Activated T-helper 2 cell treated with anti-CD3 and anti-CD28 coated beads, Interferon-gamma antibody, Interleukin-2, Interleukin-4, amounts not matched to agents 10 μg/mL and 5 μg/mL and 100 μg/mL, durations not matched to agents 14 hours and 24 hours and 36 hours (primary cell): ENCODE measurements at regions not wholly inside any gene's neighbourhood (a gene's known extent, or its start where the extent isn't known, plus 50 kb on each side); places are given as distances from the start of the nearest gene placed in this dataset.

ENCODE experiments used
- DNase-seq: peaks from one replicate; pipeline ENCODE4 v3.0.0; 2021; ENCODE audit warnings: low spot score
- H3K27ac Mint-ChIP-seq: one replicate; pipeline ENCODE4 v1.8.0; 2021; ENCODE audit warnings: mixed read lengths
- H3K27me3 Mint-ChIP-seq: one replicate; pipeline ENCODE4 v1.8.0; 2021; ENCODE audit warnings: low read depth, mixed read lengths
- H3K36me3 Mint-ChIP-seq: one replicate; pipeline ENCODE4 v1.8.0; 2021; ENCODE audit warnings: low read depth, mixed read lengths
- H3K4me1 Mint-ChIP-seq: one replicate; pipeline ENCODE4 v1.8.0; 2021; ENCODE audit warnings: low read depth, mixed read lengths
- H3K4me3 Mint-ChIP-seq: one replicate; pipeline ENCODE4 v1.8.0; 2021; ENCODE audit warnings: low read depth, mild to moderate bottlenecking, moderate library complexity, mixed read lengths
- H3K9me3 Mint-ChIP-seq: one replicate; pipeline ENCODE4 v1.8.0; 2021; ENCODE audit warnings: mixed read lengths
- intact Hi-C: fragments of 100-400 bp; cut with micrococcal nuclease; formaldehyde crosslinking; loops from one replicate; pipeline ENCODE4 v1.15.1; 2023

DNA sequence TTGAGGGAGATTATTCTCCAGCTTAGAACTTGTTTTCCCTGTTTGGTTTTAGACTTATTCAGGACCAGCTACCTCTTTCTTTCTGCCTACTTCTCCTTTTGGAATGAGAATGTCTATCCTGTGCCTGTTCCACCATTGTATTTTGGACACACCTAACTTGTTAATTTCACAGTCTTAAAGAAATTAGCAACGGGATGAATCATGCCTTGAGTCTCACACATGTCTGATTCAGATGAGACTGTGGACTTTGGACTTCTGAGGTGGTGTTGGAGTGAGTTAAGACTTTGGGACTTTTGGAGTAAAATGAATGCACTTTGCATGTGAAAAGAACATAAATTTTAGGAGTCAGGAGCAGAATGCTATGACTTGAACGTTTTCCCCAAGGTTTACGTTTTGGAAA is 581.4 kb downstream of the CDH11 start:
- no peak for DNase-seq
- Mint-ChIP-seq H3K4me1 (no peaks in the 10 kb centered on the region), H3K27ac (no peak overlapping the region), H3K27me3 (no peaks in the 10 kb centered on the region), H3K9me3 (peaks cover 38% of the 10 kb centered on the region), H3K36me3 (no peaks in the 10 kb centered on the region), H3K4me3 (no peak overlapping the region)
- intact Hi-C loops, result no loop called here

DNA sequence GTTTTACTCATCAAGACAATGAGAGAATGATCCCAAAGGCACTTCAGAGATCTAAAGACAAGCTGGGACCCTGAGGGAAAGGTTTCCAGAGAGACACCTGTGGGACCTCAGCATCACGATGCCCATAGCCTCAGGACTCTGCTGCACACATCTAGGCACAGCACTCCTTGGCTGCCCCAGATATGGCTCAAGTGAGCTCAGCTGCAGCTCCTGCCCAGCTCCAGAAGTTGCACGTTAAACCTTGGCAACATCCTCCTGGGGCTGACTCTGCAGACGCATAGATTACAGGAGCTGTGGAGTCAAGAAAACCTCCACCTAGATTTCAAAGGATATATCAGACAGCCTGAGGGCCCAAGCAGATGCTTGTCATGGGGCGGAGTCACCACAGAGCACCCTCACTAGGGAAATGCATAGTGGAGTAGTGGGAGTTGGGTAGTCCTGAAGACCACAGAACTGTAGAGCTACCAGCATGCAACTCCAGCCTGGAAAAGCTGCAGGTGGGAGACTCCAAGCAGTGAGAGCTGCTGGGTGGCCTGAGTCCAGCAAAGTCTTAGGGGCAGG is 582.0 kb downstream of the CDH11 start:
- Mint-ChIP-seq H3K4me3 (no peak overlapping the region), H3K9me3 (peaks cover 39% of the 10 kb centered on the region)
- intact Hi-C loops, result no loop called here

DNA sequence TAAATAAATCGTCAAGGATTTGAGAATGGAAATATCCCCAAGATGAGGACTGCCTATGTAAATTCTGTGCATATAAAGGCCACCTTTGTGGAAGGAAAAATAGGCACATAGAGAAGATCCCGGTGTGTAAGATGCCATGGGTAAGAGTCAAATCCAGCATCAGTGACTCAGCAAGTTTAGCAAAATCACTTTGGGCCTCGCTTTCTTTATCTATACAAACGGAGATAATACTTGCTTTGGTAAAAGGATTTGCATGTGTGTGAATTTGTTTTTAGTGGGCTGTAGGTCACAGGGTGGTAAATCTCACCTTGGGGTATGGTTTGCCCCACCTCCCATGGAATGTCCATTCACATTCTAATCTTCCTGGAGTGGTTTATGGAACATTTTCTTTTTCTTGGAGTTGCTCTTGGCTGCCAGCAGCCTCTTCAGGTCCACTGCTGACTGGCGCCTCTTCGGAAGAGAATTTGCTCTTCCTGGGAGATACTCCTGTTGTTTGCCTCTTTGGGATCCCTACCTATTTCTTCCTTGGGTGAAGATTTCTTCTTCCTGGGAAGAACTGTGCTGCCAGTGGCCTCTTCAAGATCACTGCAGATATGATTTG is 587.6 kb downstream of the CDH11 start:
- H3K9me3 Mint-ChIP-seq, result peaks cover 60% of the 10 kb centered on the region
- no peaks in the 10 kb centered on the region for H3K36me3 Mint-ChIP-seq
- no peak for DNase-seq
- H3K4me3 Mint-ChIP-seq, result no peak overlapping the region
- H3K27ac Mint-ChIP-seq, result no peak overlapping the region
- no peaks in the 10 kb centered on the region for H3K27me3 Mint-ChIP-seq
- no peaks in the 10 kb centered on the region for H3K4me1 Mint-ChIP-seq
- intact Hi-C loops, result no loop called here

More for the DNA sequence above, 582.0 kb downstream of the CDH11 start:
- Mint-ChIP-seq H3K27ac (no peak overlapping the region), H3K27me3 (no peaks in the 10 kb centered on the region), H3K4me1 (no peaks in the 10 kb centered on the region), H3K36me3 (no peaks in the 10 kb centered on the region)
- DNase-seq, result no peak

DNA sequence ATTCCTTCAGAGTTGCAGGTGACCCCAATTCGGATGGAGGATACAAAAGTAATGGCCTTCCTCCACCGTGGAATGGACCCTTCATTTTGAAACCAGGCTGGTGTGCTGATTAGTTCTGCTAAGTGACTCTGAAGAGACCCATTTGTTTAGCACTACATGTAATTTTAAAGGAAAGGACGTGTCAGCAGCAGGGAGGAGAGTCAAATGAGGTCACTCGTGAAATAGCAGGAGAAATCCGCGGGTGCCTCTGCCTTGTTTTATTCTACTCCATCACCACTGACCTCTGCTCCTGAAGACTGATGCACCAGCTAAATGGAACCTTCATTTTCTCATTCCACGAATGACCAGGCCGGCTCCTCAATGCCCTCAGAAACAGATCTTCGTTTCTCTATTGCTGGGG is 589.2 kb downstream of the CDH11 start:
- Mint-ChIP-seq H3K27me3 (no peaks in the 10 kb centered on the region), H3K4me1 (no peaks in the 10 kb centered on the region), H3K4me3 (no peak overlapping the region), H3K9me3 (peaks cover 58% of the 10 kb centered on the region), H3K27ac (no peak overlapping the region), H3K36me3 (no peaks in the 10 kb centered on the region)
- intact Hi-C loops, result no loop called here
- no peak for DNase-seq

DNA sequence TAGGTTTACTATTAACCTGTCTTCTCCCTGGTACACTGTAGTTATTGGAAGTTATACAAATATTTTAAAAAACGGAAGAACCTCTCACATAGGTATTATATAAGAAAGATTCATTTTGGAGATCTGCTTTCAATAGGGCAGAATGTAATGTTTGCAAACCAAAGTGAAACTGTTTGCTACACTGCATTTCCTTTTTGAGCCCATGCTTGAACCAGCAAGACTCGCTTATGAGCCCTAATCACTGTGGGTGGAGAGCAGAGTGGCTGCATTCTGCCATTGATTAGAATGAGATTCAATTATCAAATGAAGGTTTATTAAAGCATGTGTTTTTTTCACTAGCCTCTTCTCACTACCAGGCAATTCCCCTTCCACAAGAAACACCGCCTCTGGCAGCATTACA is 589.7 kb downstream of the CDH11 start:
- no peak for DNase-seq
- H3K27me3 Mint-ChIP-seq, result no peaks in the 10 kb centered on the region
- intact Hi-C loops, result no loop called here
- peaks cover 59% of the 10 kb centered on the region for H3K9me3 Mint-ChIP-seq
- H3K27ac Mint-ChIP-seq, result no peak overlapping the region
- no peaks in the 10 kb centered on the region for H3K36me3 Mint-ChIP-seq
- no peaks in the 10 kb centered on the region for H3K4me1 Mint-ChIP-seq
- H3K4me3 Mint-ChIP-seq, result no peak overlapping the region

DNA sequence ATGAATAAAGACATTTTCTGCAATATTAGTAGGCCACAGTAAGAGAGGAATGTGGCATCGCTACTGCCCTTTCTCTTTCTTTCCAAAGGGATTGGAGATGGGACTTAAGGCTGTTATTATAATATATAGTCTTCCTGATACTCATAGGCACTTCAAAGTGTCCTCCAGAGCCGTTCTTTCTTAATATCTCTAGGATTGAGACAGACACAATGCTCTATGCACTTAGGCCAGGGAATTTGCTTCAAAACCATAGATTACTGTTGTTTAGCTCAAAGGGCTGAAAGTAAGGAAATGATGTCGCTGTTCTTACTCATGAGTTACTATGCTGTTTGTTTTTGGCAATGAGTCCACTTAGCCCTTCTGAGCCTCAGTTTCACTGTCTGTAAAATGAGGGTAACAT is 590.5 kb downstream of the CDH11 start:
- Mint-ChIP-seq H3K27me3 (no peaks in the 10 kb centered on the region), H3K4me3 (no peak overlapping the region), H3K27ac (no peak overlapping the region), H3K9me3 (peaks cover 57% of the 10 kb centered on the region), H3K36me3 (no peaks in the 10 kb centered on the region), H3K4me1 (no peaks in the 10 kb centered on the region)
- DNase-seq, result no peak
- intact Hi-C loops, result no loop called here

DNA sequence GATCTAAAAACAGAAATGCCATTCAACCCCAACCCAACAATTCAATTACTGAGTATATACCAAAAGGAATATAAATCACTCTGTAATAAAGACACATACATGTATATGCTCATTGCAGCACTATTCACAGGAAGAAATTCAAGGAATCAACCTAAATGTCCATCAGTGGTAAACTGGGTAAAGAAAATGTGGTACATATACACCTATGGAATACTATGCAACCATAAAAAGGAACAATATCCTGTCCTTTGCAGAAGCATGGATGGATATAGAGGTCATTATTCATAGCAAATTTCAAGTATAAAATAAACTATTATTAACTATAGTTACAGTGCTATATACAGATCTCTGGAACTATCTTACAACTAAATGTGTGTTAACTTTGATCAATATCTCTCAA is 599.3 kb downstream of the CDH11 start:
- no peaks in the 10 kb centered on the region for H3K4me1 Mint-ChIP-seq
- no peaks in the 10 kb centered on the region for H3K36me3 Mint-ChIP-seq
- no peak for DNase-seq
- intact Hi-C loops, result no loop called here
- peaks cover 23% of the 10 kb centered on the region for H3K9me3 Mint-ChIP-seq
- H3K27me3 Mint-ChIP-seq, result no peaks in the 10 kb centered on the region
- H3K4me3 Mint-ChIP-seq, result no peak overlapping the region
- no peak overlapping the region for H3K27ac Mint-ChIP-seq

DNA sequence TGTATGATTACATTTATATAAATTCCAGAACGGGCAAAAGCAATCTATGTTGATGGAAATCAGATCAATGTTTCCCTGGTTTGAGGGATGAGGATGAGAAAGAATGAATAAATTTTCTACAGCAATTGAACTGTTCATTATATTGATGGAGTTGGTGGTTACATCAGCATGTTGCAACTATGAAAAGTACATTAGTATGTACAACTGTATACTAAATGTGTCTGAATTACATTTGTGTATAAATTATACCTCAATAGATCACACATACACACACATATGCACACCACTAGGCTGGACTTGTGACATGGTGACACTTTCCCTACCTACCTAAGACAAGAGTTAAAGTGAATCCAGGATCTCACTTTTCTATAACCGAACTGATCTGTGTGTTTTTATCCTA is 608.0 kb downstream of the CDH11 start:
- no peaks in the 10 kb centered on the region for H3K27me3 Mint-ChIP-seq
- H3K4me3 Mint-ChIP-seq, result no peak overlapping the region
- peaks cover 19% of the 10 kb centered on the region for H3K9me3 Mint-ChIP-seq
- H3K27ac Mint-ChIP-seq, result no peak overlapping the region
- no peaks in the 10 kb centered on the region for H3K4me1 Mint-ChIP-seq
- H3K36me3 Mint-ChIP-seq, result no peaks in the 10 kb centered on the region
- intact Hi-C loops, result no loop called here
- DNase-seq, result no peak

DNA sequence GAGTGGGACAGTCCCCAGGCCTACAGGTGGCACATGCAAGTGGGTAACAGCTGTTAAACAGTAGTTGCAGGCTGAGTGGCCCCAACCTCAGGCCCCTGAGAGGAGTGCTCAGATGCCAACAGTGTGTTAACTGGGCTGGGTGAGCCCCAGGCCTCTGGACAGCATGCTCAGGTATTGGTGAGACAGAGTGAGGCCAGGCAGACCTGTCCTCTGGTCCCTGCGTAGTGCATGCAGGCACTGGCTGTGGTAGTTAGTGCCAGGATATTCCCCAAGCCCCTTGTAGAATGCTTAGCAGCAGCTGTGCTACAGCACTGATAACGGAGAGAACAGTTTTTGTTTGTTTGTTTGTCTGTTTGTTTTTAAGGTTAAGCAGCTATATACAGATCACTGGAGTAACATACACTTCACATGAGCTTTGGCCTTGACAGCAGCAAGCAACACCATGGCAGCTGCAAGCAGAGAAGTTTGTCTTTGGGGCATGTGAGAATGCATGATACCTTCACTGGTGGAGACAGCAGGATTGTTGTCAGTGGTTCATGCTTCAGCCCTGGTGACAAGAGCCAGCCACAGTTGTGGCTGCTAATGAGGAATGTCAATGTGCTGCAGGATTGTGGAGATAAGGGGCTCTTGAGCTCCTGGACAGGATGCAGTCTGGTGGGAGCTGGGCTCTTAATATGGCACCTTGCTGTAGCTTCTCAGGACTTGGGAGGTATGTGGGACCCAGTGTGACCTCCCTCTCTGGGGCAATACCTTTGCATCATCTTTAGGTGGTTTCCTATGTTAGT is 614.4 kb downstream of the CDH11 start:
- Mint-ChIP-seq H3K4me1 (no peaks in the 10 kb centered on the region), H3K27ac (no peak overlapping the region), H3K9me3 (peaks cover 34% of the 10 kb centered on the region), H3K36me3 (no peaks in the 10 kb centered on the region), H3K4me3 (no peak overlapping the region), H3K27me3 (no peaks in the 10 kb centered on the region)
- intact Hi-C loops, result no loop called here
- no peak for DNase-seq

DNA sequence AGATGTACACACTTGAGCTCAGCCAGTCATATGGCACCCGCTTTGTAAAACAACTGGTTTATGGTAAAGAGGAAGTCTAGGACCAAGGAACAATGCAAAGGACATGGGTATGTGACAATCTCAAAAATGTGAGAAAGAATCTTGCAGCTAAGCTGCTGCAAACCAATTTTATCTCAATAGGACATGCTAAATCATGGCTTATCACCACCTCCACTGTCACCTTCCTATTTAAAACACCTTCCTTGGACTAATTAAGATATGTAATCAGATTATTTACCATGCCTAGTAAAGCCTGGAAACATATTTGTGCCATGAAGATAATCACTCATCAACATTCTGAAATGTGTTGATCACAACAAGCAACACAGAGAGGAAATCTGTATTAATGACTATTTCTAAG is 622.7 kb downstream of the CDH11 start:
- Mint-ChIP-seq H3K36me3 (no peaks in the 10 kb centered on the region), H3K4me1 (no peaks in the 10 kb centered on the region), H3K27me3 (no peaks in the 10 kb centered on the region), H3K9me3 (peaks cover 36% of the 10 kb centered on the region), H3K27ac (no peak overlapping the region), H3K4me3 (no peak overlapping the region)
- intact Hi-C loops, result no loop called here
- no peak for DNase-seq

DNA sequence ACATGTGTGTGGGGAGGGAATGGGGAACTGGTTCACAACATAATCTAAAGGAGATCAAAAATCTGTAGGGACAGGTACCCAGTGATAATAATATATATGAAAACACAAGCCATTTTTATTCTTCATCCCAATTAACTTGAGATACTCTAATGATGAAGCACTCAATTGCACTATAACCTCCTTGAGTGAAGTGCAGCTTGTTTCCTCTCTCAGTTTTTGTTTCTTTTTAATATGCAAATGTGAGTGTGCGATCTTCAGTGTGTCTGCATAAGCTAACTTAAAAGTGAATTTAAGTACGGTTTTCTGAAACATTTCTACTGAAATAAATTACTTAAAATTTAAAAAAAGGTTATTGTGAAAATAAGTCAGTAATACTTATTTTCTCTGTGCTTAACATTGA is 623.5 kb downstream of the CDH11 start:
- no peaks in the 10 kb centered on the region for H3K27me3 Mint-ChIP-seq
- peaks cover 29% of the 10 kb centered on the region for H3K9me3 Mint-ChIP-seq
- no peaks in the 10 kb centered on the region for H3K4me1 Mint-ChIP-seq
- H3K36me3 Mint-ChIP-seq, result no peaks in the 10 kb centered on the region
- no peak overlapping the region for H3K4me3 Mint-ChIP-seq
- no peak for DNase-seq
- H3K27ac Mint-ChIP-seq, result no peak overlapping the region
- intact Hi-C loops, result no loop called here

DNA sequence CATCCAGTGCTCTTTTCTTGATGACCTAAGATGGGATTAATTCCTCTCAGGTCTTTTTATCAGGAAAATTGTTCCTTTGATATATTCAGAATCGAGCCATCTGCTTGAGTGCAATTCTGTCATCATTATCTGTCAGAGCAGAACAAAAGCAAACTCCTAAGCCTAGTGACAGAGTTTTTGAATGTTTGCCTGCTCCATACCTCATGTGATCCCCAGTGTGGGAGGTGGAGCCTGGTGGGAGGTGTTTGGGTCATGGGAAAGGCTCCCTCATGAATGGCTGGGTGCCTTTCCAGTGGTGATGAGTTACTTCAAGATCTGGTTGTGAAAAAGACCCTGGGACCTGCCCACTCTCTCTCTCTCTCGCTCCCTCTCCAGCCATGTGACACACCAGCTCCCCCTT is 628.2 kb downstream of the CDH11 start:
- Mint-ChIP-seq H3K9me3 (peaks cover 41% of the 10 kb centered on the region), H3K4me1 (no peaks in the 10 kb centered on the region), H3K36me3 (no peaks in the 10 kb centered on the region), H3K27me3 (no peaks in the 10 kb centered on the region), H3K27ac (no peak overlapping the region), H3K4me3 (no peak overlapping the region)
- intact Hi-C loops, result no loop called here
- no peak for DNase-seq

DNA sequence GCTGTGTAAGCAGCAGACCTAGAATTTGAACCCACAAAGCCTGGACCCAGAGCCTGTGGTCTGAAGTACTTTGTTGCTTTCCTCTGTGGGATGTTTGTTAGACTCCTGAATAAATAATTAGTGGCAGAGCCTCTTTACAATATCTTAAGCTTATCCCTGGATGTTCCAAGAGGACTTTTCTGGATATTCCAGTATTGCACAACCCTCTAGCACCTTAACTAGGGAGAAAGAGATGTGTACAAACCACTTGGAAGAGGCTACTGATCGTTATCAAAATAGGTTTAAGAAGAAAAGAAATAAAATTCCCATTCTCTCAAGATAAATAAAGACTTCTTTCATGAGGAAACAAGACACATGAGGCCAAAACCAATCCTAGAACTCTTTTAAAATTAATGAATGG is 632.4 kb downstream of the CDH11 start:
- Mint-ChIP-seq H3K36me3 (no peaks in the 10 kb centered on the region), H3K9me3 (peaks cover 44% of the 10 kb centered on the region), H3K4me3 (no peak overlapping the region), H3K27ac (no peak overlapping the region), H3K4me1 (no peaks in the 10 kb centered on the region), H3K27me3 (no peaks in the 10 kb centered on the region)
- intact Hi-C loops, result no loop called here
- no peak for DNase-seq
